DOHH2 (cell line): ENCODE measurements at regions not wholly inside any gene's neighbourhood (a gene's known extent, or its start where the extent isn't known, plus 50 kb on each side); places are given as distances from the start of the nearest gene placed in this dataset.

ENCODE experiments used
- H3F3A ChIP-seq: fragments of 200-600 bp; sonication (generic), shearing (Covaris generic); 2 replicates; pipeline ENCODE4 v1.6.0; 2016; ENCODE audit warnings: antibody characterized with exemption, mild to moderate bottlenecking; ENCODE audit not compliant: control insufficient read depth, insufficient read depth
- H3K27ac ChIP-seq: fragments of 200-600 bp; sonication (generic); 2 replicates; pipeline ENCODE4 v1.5.1; 2014; ENCODE audit warnings: low read depth, mild to moderate bottlenecking, low read length, moderate library complexity
- H3K27me3 ChIP-seq: fragments of 200-600 bp; sonication (generic); 2 replicates; pipeline ENCODE4 v1.6.1; 2014; ENCODE audit warnings: mild to moderate bottlenecking, low read length, mixed read lengths; ENCODE audit not compliant: control insufficient read depth
- H3K36me3 ChIP-seq: fragments of 200-600 bp; sonication (generic); 2 replicates; pipeline ENCODE4 v1.6.1; 2014; ENCODE audit warnings: mild to moderate bottlenecking, low read length, moderate library complexity, mixed read lengths; ENCODE audit not compliant: control insufficient read depth
- H3K4me1 ChIP-seq: fragments of 200-600 bp; sonication (generic); 2 replicates; pipeline ENCODE4 v1.6.1; 2014; ENCODE audit warnings: mild to moderate bottlenecking, low read length, mixed read lengths; ENCODE audit not compliant: control insufficient read depth
- H3K4me2 ChIP-seq: fragments of 200-600 bp; sonication (generic); 2 replicates; pipeline ENCODE4 v1.6.0; 2014; ENCODE audit warnings: mild to moderate bottlenecking, low read length, moderate library complexity
- H3K4me3 ChIP-seq: fragments of 200-600 bp; sonication (generic); 2 replicates; pipeline ENCODE4 v1.5.1; 2014; ENCODE audit warnings: mild to moderate bottlenecking, low read length, mixed read lengths
- H3K79me2 ChIP-seq: fragments of 200-600 bp; sonication (generic); 2 replicates; pipeline ENCODE4 v1.6.1; 2014; ENCODE audit warnings: mild to moderate bottlenecking, low read length, mixed read lengths; ENCODE audit not compliant: control insufficient read depth
- H3K9me2 ChIP-seq: fragments of 200-600 bp; sonication (generic); replicated peaks from 2 replicates; pipeline ENCODE4 v1.6.1; 2014; ENCODE audit warnings: mild to moderate bottlenecking, low read length, mixed read lengths; ENCODE audit not compliant: control insufficient read depth
- H3K9me3 ChIP-seq: fragments of 200-600 bp; sonication (generic); 2 replicates; pipeline ENCODE4 v1.6.1; 2014; ENCODE audit warnings: antibody characterized with exemption, low read length, mixed read lengths; ENCODE audit not compliant: control insufficient read depth, insufficient read depth
- H4K20me1 ChIP-seq: fragments of 200-600 bp; sonication (generic); 2 replicates; pipeline ENCODE4 v1.6.0; 2014; ENCODE audit warnings: low read depth, mild to moderate bottlenecking, antibody characterized with exemption, low read length, moderate library complexity; ENCODE audit not compliant: control insufficient read depth, insufficient read depth
- EZH2phosphoT487 ChIP-seq: fragments of 200-600 bp; sonication (generic); IDR thresholded peaks from 2 replicates; pipeline ENCODE4 v1.6.1; 2017; ENCODE audit warnings: borderline replicate concordance, mild to moderate bottlenecking, antibody characterized with exemption, low read length, moderate library complexity, mixed read lengths
- TF ChIP-seq, protein P1 (sequence below): fragments of 200-600 bp; sonication (generic); IDR thresholded peaks from one replicate; pipeline ENCODE4 v1.5.1; 2014; ENCODE audit warnings: antibody characterized with exemption, mild to moderate bottlenecking, low read depth, low read length; ENCODE audit not compliant: poor library complexity, severe bottlenecking

DNA sequence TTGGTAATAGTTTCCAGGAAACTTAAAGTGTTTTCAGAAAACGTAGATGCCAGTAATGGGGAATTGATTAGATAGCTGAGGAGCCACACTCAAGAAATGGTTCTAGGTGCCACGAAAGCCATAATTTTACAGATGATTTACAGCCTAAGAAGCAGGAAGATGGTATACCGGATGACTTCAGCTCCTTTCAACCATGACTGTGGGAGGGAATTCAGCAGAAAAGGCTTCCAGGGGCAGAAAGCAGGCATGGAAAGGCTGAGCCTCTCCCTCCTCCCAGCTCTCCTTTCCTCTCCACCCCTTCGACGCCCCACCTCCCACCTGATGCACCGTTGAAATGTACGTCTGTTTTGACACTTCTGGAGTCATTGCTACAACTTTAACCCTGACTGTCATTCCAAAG is 68.6 kb upstream of the SMIM21 start:
- Histone ChIP-seq H3K4me3 (no peak overlapping the region), H3F3A (no peaks in the 10 kb centered on the region), H3K27ac (no peak overlapping the region), H3K36me3 (no peaks in the 10 kb centered on the region), H3K4me1 (no peaks in the 10 kb centered on the region), H3K27me3 (no peaks in the 10 kb centered on the region), H3K4me2 (no peak overlapping the region), H3K9me3 (no peaks in the 10 kb centered on the region), H3K9me2 (no peaks in the 10 kb centered on the region), H4K20me1 (no peaks in the 10 kb centered on the region), H3K79me2 (no peaks in the 10 kb centered on the region)
- TF ChIP-seq, protein P1, sequence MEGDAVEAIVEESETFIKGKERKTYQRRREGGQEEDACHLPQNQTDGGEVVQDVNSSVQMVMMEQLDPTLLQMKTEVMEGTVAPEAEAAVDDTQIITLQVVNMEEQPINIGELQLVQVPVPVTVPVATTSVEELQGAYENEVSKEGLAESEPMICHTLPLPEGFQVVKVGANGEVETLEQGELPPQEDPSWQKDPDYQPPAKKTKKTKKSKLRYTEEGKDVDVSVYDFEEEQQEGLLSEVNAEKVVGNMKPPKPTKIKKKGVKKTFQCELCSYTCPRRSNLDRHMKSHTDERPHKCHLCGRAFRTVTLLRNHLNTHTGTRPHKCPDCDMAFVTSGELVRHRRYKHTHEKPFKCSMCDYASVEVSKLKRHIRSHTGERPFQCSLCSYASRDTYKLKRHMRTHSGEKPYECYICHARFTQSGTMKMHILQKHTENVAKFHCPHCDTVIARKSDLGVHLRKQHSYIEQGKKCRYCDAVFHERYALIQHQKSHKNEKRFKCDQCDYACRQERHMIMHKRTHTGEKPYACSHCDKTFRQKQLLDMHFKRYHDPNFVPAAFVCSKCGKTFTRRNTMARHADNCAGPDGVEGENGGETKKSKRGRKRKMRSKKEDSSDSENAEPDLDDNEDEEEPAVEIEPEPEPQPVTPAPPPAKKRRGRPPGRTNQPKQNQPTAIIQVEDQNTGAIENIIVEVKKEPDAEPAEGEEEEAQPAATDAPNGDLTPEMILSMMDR, result no peak
- no peak for TF ChIP-seq EZH2phosphoT487

DNA sequence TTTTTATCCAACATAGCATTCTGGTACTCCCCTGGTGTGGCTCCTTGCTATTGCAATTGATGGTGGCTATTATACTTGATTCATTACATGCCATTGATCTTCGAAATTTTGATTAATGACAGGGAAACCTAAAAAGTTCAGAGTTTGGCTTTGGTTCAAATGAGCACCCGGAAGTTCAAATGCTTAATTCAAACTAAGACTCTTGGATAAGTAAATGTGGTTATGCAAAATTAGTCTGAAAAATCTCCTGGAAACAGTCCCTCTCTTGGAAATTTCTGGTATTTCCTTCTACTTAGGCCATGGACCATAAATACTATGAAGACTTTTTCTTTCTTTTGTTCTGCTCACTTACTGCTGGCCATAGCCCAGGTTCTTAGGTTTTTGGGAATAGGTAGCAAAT is 65.3 kb upstream of the SMIM21 start:
- H3K27me3 ChIP-seq, result no peaks in the 10 kb centered on the region
- H3K4me3 ChIP-seq, result no peak overlapping the region
- no peaks in the 10 kb centered on the region for H3K36me3 ChIP-seq
- TF ChIP-seq, protein P1, result no peak
- TF ChIP-seq EZH2phosphoT487, result no peak
- H3K4me1 ChIP-seq, result no peaks in the 10 kb centered on the region
- no peaks in the 10 kb centered on the region for H4K20me1 ChIP-seq
- no peaks in the 10 kb centered on the region for H3K9me3 ChIP-seq
- H3F3A ChIP-seq, result no peaks in the 10 kb centered on the region
- no peaks in the 10 kb centered on the region for H3K9me2 ChIP-seq
- no peaks in the 10 kb centered on the region for H3K79me2 ChIP-seq
- no peak overlapping the region for H3K4me2 ChIP-seq
- no peak overlapping the region for H3K27ac ChIP-seq

DNA sequence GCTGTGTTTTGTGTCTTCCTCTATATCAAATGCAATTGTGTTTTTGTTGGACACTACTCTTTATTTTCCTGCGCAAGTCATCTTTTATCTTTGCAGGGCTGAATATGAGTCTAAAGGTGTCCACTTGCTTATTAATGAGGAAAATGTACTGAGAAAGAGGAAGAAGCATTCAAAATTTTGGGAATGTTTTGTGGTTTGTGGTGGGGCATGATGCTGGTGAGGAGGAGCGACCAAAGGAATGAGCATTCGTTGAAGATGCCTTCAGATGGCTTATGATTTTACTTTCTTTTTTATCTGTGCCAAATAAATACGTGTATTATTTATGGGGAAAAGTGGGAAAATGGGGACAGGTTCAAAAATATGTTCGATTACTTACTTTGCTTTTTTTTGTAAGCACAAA is 63.9 kb upstream of the SMIM21 start:
- TF ChIP-seq, protein P1, result no peak
- TF ChIP-seq EZH2phosphoT487, result no peak
- no peak overlapping the region for H3K4me2 ChIP-seq
- H3K4me1 ChIP-seq, result no peaks in the 10 kb centered on the region

More for the DNA sequence above, 63.9 kb upstream of the SMIM21 start:
- Histone ChIP-seq H4K20me1 (no peaks in the 10 kb centered on the region), H3K79me2 (no peaks in the 10 kb centered on the region), H3K4me3 (no peak overlapping the region), H3K9me3 (no peaks in the 10 kb centered on the region), H3K36me3 (no peaks in the 10 kb centered on the region), H3K9me2 (no peaks in the 10 kb centered on the region), H3K27ac (no peak overlapping the region), H3K27me3 (no peaks in the 10 kb centered on the region), H3F3A (no peaks in the 10 kb centered on the region)
